ENCODE measurements at regions not wholly inside any gene's neighbourhood (a gene's known extent, or its start where the extent isn't known, plus 50 kb on each side); places are given as distances from the start of the nearest gene placed in this dataset.
"Not testable (repeated sequence)": the region's sequence is repeated elsewhere in the genome, so short reads cannot be mapped to it uniquely, and the experiment has no call there.

GRCh38 chr4:81375745-81376144 lies 96.0 kb downstream of the RASGEF1B start:
- DNase-seq = no peak

DNA sequence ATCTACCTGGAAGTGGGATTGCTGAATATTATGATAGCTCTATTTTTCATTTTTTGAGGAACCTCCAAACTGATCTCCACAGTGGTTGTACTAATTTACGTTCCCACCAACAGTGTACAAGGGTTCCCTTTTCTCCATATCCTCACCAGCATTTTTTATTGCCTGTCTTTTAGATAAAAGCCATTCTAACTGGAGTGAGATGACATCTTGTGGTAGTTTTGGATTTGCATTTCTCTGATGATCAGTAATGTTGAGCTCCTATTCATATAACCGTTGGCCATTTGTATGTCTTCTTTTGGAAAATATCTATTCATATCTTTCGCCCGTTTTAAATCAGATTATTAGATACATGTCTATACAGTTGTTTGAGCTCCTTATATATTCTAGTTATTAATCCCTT lies 101.8 kb downstream of the RASGEF1B start:
- no peak for DNase-seq

GRCh38 chr4:81366779-81367178 lies 104.9 kb downstream of the RASGEF1B start:
- no peak for DNase-seq

DNA sequence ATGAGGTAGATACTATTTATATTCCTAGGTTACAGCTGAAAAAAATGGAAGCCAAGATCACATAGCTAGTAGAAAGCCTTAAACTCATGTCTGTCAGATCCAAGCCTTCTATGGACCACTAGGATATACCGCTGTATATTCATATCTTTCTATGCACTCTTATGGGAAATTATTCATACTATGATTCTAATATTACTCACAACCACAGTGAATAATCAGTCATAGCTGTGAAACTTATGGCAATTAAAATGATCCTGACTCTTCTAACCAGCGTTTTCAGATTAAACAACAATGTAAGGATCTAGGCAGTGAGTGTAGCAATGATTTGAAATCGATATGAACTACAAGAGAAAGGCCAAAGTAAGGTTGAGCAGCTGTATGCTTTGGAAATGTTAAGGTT lies 111.0 kb downstream of the RASGEF1B start:
- DNase-seq = no peak

- DNase-seq = no peak
These were observed 112.5 kb downstream of the RASGEF1B start for GRCh38 chr4:81359207-81359606.

DNA sequence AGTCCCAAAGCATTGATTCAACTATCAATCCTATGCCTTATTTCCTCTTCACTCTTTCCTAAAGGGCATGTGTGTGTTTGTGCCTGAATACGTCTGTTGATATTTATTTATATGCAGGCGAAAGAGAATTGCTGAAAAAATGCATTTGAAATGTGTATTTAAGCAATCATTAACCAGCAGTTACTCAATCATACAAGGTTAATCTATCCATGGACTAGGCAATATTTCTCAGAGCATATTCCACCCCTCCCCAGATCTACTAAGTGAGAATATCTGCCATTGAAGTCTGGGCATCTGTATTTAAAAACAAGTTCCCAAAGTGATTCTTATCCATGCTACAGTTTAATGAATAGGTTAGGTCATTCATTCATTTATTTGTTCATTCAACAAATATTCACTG lies 113.6 kb downstream of the RASGEF1B start:
- no peak for DNase-seq

GRCh38 chr4:81356621-81357020 lies 115.1 kb downstream of the RASGEF1B start:
- DNase-seq = no peak

- DNase-seq = no peak
These were observed 116.6 kb downstream of the RASGEF1B start for GRCh38 chr4:81355136-81355535.

DNA sequence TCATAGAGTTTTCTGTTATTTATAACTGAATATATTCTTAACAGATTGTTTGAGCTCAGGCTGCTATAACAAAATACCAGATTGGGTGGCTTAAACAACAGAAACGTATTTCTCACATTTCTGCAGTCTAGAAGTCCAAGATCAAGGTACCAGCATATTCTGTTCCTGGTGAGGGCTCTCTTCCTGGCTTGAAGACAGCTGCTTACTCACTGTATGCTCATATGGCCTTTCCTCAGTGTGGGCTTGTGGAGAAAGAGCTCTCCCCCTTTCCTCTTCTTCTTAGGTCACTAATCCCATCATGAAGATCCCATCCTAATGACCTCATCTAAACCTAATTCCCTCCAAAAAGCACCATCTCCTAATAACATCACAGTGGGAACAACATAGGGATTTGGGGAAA lies 117.8 kb downstream of the RASGEF1B start:
- no peak for DNase-seq

- DNase-seq = no peak
These were observed 119.3 kb downstream of the RASGEF1B start for GRCh38 chr4:81352446-81352835.

- peak in 54 of 58 donors; percentile 2 to 88 (median 38) for DNase-seq
These were observed 119.9 kb downstream of the RASGEF1B start for GRCh38 chr4:81351654-81352445.

GRCh38 chr4:81350040-81350439 lies 121.7 kb downstream of the RASGEF1B start:
- no peak for DNase-seq

DNA sequence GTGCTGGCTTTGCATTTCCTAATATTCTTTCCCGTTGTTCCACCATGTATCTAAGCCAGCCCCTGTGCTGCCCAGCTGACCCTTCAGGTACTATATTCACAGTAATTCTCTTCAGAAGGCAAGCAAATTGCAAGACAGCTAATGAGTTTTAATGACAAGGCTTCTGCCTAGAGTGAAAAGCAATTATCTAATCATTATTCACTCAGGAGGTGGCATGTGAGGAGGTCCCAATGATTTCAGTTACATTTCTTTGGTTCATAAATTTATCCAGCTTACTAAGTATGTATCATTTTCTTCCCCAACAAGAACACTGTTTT lies 123.0 kb downstream of the RASGEF1B start:
- no peak for DNase-seq

- DNase-seq = no peak
These were observed 123.5 kb downstream of the RASGEF1B start for GRCh38 chr4:81348086-81348777.

DNA sequence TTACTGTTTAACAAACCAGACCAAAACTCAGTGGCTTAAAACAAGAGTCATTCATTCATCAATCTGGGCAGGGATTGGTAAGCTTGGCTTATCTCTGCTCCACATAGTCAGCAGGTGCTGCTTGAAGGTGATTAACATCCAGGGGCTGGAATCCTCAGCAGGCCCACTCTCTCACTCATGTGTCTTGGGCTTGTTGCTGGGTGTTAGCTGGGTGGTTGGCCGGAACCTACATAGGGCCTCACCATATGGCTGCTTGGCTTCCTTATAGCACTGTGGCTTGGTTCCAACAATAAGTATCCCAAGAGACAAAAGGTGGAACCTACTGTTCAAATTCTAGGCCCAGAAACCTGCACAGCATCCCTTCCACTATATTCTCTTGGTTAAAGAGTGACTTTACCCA lies 125.0 kb downstream of the RASGEF1B start:
- no peak for DNase-seq

DNA sequence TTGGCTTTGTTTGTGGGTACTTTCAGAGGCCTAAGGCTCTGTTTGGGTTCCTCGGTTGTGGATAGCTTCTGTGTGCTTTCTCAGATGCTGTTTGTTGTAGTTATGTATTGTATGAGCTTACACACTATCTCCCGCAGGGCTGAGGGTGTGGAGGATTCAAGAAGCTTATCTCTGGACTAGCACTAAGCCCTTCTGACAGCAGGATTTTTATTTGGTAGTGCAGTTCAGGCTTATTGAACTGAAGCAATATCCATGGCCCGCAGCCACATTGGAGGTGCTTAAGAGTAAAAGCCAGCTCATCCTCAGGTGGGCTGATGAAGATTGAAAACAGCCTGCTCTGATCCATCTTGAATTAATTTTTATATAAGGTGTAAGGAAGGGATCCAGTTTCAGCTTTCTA lies 128.2 kb downstream of the RASGEF1B start:
- no peak for DNase-seq

GRCh38 chr4:81343046-81343445 lies 128.0 kb upstream of the PRKG2 start:
- no peak for DNase-seq

GRCh38 chr4:81337211-81337610 lies 122.2 kb upstream of the PRKG2 start:
- DNase-seq = no peak

- peak in 1 of 58 donors; percentile 13 for DNase-seq
These were observed 120.3 kb upstream of the PRKG2 start for GRCh38 chr4:81335122-81335912.

DNA sequence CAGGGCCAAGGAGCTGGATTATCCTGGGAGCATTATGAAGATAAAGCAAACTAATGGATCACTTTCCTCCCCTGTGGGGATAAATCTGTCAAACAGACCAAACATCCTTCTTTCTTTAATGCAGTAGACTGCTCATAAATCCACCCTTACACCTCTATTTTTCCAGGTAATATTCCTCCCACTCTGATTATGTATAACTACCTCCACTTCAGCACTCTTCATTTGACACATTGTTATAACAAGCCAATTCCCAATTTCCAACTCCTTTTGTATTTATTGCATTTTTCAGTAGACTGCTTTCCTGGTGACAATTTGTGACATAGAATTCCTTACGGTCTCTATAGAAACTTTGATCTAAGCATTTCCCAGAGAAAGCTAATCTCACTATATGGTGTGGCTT lies 115.0 kb upstream of the PRKG2 start:
- DNase-seq = no peak

- DNase-seq = no peak
These were observed 111.6 kb upstream of the PRKG2 start for GRCh38 chr4:81326581-81326980.

DNA sequence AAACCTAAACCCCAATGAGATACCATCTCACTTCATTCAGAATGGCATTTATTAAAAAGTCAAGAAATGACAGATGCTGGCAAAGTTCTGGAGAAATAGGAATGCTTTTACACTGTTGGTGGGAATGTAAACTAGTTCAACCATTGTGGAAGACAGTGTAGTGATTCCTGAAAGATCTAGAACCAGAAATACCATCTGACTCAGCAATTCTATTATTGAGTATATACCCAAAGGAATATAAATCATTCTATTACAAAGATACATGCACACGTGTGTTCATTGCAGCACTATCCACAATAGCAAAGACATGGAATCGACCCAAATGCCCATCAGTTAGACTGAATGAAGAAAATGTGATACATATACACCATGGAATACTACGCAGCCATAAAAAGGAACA lies 109.6 kb upstream of the PRKG2 start:
- DNase-seq = not testable (repeated sequence)

Measured in anterior cingulate cortex (tissue), 58 donors.